Choroid plexus epithelial cell (primary cell): ENCODE measurements at regions not wholly inside any gene's neighbourhood (a gene's known extent, or its start where the extent isn't known, plus 50 kb on each side); places are given as distances from the start of the nearest gene placed in this dataset.

Experiments used
- DNase-seq: peaks from one replicate; pipeline ENCODE4 v3.0.0-alpha.2; 2010; ENCODE audit warnings: low read depth
- H3K4me3 ChIP-seq: 2 replicates; pipeline ENCODE4 v1.5.1; 2011; ENCODE audit warnings: low read depth, mild to moderate bottlenecking, control low read depth, low read length, moderate library complexity
- CTCF ChIP-seq: conservative IDR thresholded peaks from 2 replicates; pipeline ENCODE4 v1.5.1; 2011; ENCODE audit warnings: low read depth, mild to moderate bottlenecking, control low read depth, inconsistent platforms, low read length, moderate library complexity

- peak; percentile 60 for TF ChIP-seq CTCF
- peak; percentile 65 for DNase-seq
Observed at GRCh38 chr4:65007841-65008439, 598.7 kb upstream of the TECRL start.

GRCh38 chr4:64975177-64975576 is 565.9 kb upstream of the TECRL start:
- TF ChIP-seq CTCF = no peak

More at GRCh38 chr4:65007841-65008439, 598.7 kb upstream of the TECRL start:
- H3K4me3 ChIP-seq = no peak overlapping the region

GRCh38 chr4:64969081-64969480 is 559.8 kb upstream of the TECRL start:
- TF ChIP-seq CTCF = no peak
- no peak overlapping the region for H3K4me3 ChIP-seq
- no peak for DNase-seq

More at GRCh38 chr4:64975177-64975576, 565.9 kb upstream of the TECRL start:
- DNase-seq = no peak
- H3K4me3 ChIP-seq = no peak overlapping the region

- no peak overlapping the region for H3K4me3 ChIP-seq
- no peak for DNase-seq
- no peak for TF ChIP-seq CTCF
Observed at GRCh38 chr4:64967286-64967685, 558.0 kb upstream of the TECRL start.

- DNase-seq = no peak
Observed at GRCh38 chr4:64960516-64960915, 551.3 kb upstream of the TECRL start.

GRCh38 chr4:64940698-64941097 is 531.4 kb upstream of the TECRL start:
- no peak overlapping the region for H3K4me3 ChIP-seq
- no peak for TF ChIP-seq CTCF
- peak; percentile 1 for DNase-seq

More at GRCh38 chr4:64960516-64960915, 551.3 kb upstream of the TECRL start:
- H3K4me3 ChIP-seq = no peak overlapping the region
- TF ChIP-seq CTCF = no peak

GRCh38 chr4:64935469-64936001 is 526.3 kb upstream of the TECRL start:
- no peak overlapping the region for H3K4me3 ChIP-seq
- no peak for DNase-seq
- TF ChIP-seq CTCF = no peak
